ENCODE measurements at regions not wholly inside any gene's neighbourhood (a gene's known extent, or its start where the extent isn't known, plus 50 kb on each side); places are given as distances from the start of the nearest gene placed in this dataset.

- no peak for TF ChIP-seq POLR2A (IDR thresholded peaks at IDR 0.05)
- TF ChIP-seq CTCF (IDR thresholded peaks at IDR 0.05): no peak
Measured at GRCh38 chr4:181345931-181346330, 897.3 kb upstream of the TENM3 start.
